BLaER1 (cell line): ENCODE measurements at regions not wholly inside any gene's neighbourhood (a gene's known extent, or its start where the extent isn't known, plus 50 kb on each side); places are given as distances from the start of the nearest gene placed in this dataset.
"Not testable (repeated sequence)": the region's sequence is repeated elsewhere in the genome, so short reads cannot be mapped to it uniquely, and the experiment has no call there.

ENCODE experiments used
- H3K27ac ChIP-seq: shearing (Covaris generic); formaldehyde crosslinking; 2 replicates; pipeline ENCODE4 v1.8.1; 2022
- H3K27me3 ChIP-seq: shearing (Covaris generic); formaldehyde crosslinking; 2 replicates; pipeline ENCODE4 v1.8.1; 2022
- H3K36me3 ChIP-seq: shearing (Covaris generic); formaldehyde crosslinking; 2 replicates; pipeline ENCODE4 v1.8.1; 2022
- H3K4me1 ChIP-seq: shearing (Covaris generic); formaldehyde crosslinking; 2 replicates; pipeline ENCODE4 v1.8.1; 2022
- H3K4me2 ChIP-seq: shearing (Covaris generic); formaldehyde crosslinking; 2 replicates; pipeline ENCODE4 v1.8.1; 2022
- H3K4me3 ChIP-seq: shearing (Covaris generic); formaldehyde crosslinking; 2 replicates; pipeline ENCODE4 v1.8.1; 2022
- H3K9ac ChIP-seq: shearing (Covaris generic); formaldehyde crosslinking; 2 replicates; pipeline ENCODE4 v1.8.1; 2022
- H3K9me3 ChIP-seq: shearing (Covaris generic); formaldehyde crosslinking; 2 replicates; pipeline ENCODE4 v1.8.1; 2022
- H4K20me1 ChIP-seq: shearing (Covaris generic); formaldehyde crosslinking; 2 replicates; pipeline ENCODE4 v1.8.1; 2022
- Cebpa-rat ChIP-seq: shearing (Covaris generic); IDR thresholded peaks from 2 replicates; pipeline ENCODE4 v1.8.1; 2022

DNA sequence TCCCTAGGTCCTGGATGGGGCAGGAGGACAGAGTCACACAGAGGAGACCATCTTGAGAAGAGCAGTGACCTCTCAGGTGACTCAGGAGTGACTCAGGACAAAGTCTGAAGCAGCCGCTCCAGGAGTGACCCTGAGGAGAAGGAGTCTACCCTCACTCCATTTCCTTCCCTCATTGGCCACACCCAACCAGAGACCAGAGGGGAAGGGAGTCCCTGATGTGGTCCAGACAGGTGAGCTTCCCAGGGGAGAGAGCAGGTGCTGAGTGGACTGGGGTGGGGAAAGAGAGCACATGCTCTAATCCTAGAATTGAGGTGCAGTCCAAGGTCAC lies 75.5 kb upstream of the MEDAG start:
- Histone ChIP-seq H3K4me2 (no peak overlapping the region), H3K9me3 (peaks cover 5% of the 10 kb centered on the region; the same call in 1 of the 2 replicates), H3K4me1 (peaks cover 19% of the 10 kb centered on the region), H4K20me1 (no peaks in the 10 kb centered on the region), H3K27ac (no peak overlapping the region), H3K36me3 (no peaks in the 10 kb centered on the region), H3K27me3 (no peaks in the 10 kb centered on the region), H3K9ac (no peak overlapping the region), H3K4me3 (no peak overlapping the region)
- no peak for TF ChIP-seq Cebpa-rat

DNA sequence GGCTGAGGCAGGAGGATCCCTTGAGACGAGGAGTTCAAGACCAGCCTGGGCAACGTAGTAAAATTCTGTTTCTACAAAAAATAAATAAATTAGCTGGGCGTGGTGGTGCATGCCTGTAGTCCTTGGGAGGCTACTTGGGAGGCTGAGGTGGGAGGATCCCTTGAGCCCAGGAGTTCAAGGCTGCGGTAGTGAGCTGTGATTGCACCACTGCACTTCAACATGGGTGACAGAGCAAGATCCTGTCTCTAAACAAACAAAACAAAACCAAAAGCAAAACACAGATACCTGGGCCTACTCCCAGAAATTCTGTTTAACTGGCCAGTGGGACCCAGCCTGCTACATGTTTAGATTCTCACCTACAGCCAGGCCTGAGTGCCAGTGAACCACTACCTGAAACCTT lies 74.6 kb upstream of the MEDAG start:
- no peak overlapping the region for H3K4me3 ChIP-seq
- H3K9ac ChIP-seq = no peak overlapping the region
- H3K27ac ChIP-seq = no peak overlapping the region
- H3K27me3 ChIP-seq = no peaks in the 10 kb centered on the region
- H3K4me2 ChIP-seq = no peak overlapping the region
- H3K4me1 ChIP-seq = peaks cover 19% of the 10 kb centered on the region
- peaks cover 5% of the 10 kb centered on the region; the same call in 1 of the 2 replicates for H3K9me3 ChIP-seq
- no peaks in the 10 kb centered on the region for H3K36me3 ChIP-seq
- no peak for TF ChIP-seq Cebpa-rat
- no peaks in the 10 kb centered on the region for H4K20me1 ChIP-seq

DNA sequence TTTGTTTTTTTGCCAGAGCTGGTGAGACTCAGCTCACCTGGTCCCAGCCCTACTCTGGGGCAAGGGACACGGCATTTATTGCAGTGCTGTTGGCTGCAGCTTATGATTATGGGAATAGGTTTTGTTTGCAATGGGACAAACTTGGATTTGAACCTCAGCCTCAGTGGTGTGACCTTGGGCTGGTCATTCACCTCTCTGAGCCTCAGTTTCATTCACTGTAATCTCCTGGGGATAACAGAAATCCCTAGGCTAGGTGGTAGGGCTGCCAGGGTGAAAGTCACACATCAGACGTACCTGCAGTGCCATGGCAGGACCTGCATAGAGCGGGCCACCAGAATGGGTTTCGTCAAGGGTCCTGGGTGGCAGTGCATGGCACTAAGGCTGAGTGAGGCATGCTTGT lies 73.7 kb upstream of the MEDAG start:
- Histone ChIP-seq H4K20me1 (no peaks in the 10 kb centered on the region), H3K9me3 (no peaks in the 10 kb centered on the region; the same call in 1 of the 2 replicates), H3K36me3 (no peaks in the 10 kb centered on the region), H3K27me3 (no peaks in the 10 kb centered on the region), H3K9ac (no peak overlapping the region), H3K27ac (no peak overlapping the region), H3K4me1 (peaks cover 19% of the 10 kb centered on the region), H3K4me2 (no peak overlapping the region), H3K4me3 (no peak overlapping the region)
- TF ChIP-seq Cebpa-rat = no peak

DNA sequence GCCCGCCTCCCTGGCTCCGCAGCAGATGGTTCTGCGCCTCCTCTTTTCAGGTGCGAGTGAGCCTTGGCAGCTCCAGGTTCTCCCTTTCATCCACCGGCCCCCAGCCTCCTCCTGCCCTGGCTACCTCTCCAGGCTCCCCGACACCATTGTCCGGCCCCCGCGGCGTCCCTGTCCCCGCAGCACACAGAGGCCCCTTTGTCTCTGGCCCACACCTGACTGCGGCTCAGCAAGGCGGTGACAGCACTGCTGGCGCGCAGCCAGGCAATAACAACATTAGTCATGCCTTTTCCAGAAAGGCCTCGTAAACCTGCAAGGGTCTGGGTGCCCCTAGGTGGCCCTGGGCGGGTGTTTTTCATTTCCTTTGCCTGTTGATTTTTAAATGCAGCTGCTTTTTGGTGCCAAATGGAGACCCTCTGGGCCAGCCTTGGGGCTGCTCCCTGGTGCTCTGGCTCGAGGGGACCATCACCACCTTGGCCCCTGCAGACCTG lies 73.2 kb upstream of the MEDAG start:
- H3K4me2 ChIP-seq = no peak overlapping the region
- H3K4me1 ChIP-seq = peaks cover 17% of the 10 kb centered on the region
- H3K36me3 ChIP-seq = no peaks in the 10 kb centered on the region
- no peak overlapping the region for H3K4me3 ChIP-seq
- no peak overlapping the region for H3K27ac ChIP-seq
- no peaks in the 10 kb centered on the region for H3K9me3 ChIP-seq
- TF ChIP-seq Cebpa-rat = no peak
- H3K9ac ChIP-seq = no peak overlapping the region
- H3K27me3 ChIP-seq = no peaks in the 10 kb centered on the region
- no peaks in the 10 kb centered on the region for H4K20me1 ChIP-seq

DNA sequence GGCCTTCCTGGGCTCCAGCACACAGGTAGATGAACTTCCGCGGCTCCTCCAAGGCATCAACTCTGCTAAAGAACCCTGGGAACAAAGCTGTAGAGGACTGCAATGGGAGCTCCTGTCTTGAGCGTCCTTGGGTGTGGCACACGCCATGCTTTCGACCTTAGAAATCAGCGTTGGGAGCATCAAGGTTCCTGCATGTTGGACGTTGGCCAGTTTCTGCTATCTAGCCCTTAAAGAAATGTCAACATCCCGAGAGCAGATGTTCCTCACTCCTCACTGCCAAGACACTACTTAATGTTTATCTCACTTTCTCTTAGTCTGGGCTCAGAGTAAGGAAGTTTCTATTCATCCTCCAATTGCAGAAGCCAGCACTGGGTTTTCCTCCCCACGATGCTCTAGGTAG lies 70.6 kb upstream of the MEDAG start:
- Histone ChIP-seq H3K27ac (no peak overlapping the region), H3K9ac (no peak overlapping the region), H4K20me1 (no peaks in the 10 kb centered on the region), H3K4me1 (no peaks in the 10 kb centered on the region), H3K4me3 (no peak overlapping the region), H3K36me3 (no peaks in the 10 kb centered on the region), H3K9me3 (no peaks in the 10 kb centered on the region), H3K4me2 (no peak overlapping the region), H3K27me3 (no peaks in the 10 kb centered on the region)
- no peak for TF ChIP-seq Cebpa-rat

DNA sequence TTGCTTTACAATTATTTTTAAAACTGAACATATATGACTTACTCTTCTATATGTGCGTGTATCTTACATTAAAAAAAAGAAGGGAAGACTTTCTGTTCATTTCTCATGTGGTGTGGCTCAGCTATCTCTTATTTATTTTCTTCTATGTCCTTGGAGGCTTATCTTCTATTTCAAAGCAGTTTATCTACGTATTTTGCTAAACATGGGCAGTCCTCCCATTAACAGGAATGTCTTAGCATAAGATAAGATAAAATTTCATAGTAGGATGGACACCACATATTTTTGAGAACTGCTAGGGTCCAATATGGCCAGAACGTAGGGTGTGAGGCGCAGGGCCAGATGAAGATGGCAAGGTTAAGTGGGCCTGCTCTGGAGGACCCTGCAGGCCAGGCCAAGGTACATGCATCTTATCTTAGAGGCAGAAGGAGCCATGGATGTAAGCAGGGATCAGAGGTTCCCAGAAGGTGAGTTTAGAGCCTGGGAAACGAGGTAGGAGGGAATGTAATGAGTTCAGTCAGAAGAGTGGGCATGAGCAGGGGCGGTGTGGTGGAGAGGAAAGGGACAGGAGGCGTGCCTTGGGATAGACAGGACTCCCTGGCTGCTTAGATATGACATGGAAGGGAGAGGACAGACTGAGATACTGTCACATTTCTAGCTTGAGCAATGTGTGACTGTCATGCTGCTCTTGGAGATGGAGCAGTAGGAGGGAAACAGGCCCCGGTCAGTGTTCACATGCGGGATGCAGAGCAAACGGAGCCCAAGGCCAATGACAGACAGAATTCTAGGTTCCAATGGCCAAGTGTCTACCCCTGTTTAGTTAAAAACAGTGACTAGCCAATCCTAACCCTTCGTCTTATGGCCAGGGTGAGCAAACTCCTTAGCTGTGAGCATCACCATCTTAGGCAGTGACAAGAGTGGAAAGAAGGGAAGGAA lies 68.6 kb upstream of the MEDAG start:
- no peaks in the 10 kb centered on the region for H3K27me3 ChIP-seq
- no peak overlapping the region for H3K27ac ChIP-seq
- H3K4me2 ChIP-seq = no peak overlapping the region
- no peaks in the 10 kb centered on the region for H3K36me3 ChIP-seq
- no peaks in the 10 kb centered on the region for H4K20me1 ChIP-seq
- no peak for TF ChIP-seq Cebpa-rat
- no peak overlapping the region for H3K4me3 ChIP-seq
- H3K9me3 ChIP-seq = no peaks in the 10 kb centered on the region
- H3K9ac ChIP-seq = no peak overlapping the region
- H3K4me1 ChIP-seq = no peaks in the 10 kb centered on the region

DNA sequence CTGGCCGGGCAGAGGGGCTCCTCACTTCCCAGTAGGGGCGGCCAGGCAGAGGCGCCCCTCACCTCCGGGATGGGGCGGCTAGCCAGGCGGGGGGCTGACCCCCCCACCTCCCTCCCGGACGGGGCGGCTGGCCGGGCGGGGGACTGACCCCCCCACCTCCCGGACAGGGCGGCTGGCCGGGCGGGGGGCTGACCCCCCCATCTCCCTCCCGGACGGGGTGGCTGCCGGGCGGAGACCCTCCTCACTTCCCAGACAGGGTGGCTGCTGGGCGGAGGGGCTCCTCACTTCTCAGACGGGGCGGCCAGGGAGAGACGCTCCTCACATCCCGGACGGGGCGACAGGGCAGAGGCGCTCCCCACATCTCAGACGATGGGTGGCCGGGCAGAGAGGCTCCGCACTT lies 66.4 kb upstream of the MEDAG start:
- peaks cover 13% of the 10 kb centered on the region for H3K4me1 ChIP-seq
- not testable (repeated sequence) for H3K36me3 ChIP-seq, H3K27me3 ChIP-seq, H3K27ac ChIP-seq, H4K20me1 ChIP-seq, H3K9me3 ChIP-seq, H3K9ac ChIP-seq, H3K4me2 ChIP-seq, H3K4me3 ChIP-seq

DNA sequence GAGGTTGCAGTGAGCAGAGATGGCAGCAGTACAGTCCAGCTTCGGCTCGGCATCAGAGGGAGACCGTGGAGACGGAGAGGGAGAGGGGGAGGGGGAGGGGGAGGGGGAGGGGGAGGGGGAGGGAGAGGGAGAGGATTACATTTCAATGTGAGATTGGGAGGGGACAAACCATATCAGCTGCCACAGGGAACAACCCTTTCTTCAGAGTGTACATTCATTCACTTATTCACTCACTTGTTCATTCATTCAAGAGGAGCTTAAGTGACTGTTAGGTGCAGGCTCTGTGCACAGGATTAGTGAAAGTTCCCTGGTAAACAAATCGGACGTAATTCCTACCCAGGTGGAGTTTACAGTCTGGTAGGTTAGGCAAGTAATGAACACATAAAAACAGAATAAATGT lies 65.6 kb upstream of the MEDAG start:
- H3K9ac ChIP-seq = no peak overlapping the region

DNA sequence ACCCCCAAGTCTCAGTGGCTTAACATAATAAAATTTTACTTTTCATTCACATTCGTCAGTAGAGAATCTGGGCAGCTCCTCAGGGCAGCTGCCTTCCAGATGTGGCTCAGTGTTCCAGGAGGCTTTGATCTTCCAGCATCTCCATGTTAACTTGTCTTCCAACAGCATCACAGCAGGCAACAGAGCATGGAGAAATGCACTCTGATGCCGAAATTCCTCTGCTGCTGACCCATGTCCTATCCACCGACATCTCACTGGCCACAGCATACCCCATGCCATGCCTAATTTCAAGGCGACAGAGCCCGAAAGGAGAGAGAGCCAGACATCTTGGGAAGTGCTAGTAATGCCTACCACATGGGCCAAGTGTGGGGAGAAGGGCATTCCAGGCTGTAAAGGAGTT lies 64.9 kb upstream of the MEDAG start:
- no peaks in the 10 kb centered on the region for H3K36me3 ChIP-seq
- no peak overlapping the region for H3K4me2 ChIP-seq

More for the DNA sequence above, 65.6 kb upstream of the MEDAG start:
- Histone ChIP-seq H3K27ac (no peak overlapping the region), H3K36me3 (no peaks in the 10 kb centered on the region), H3K4me3 (no peak overlapping the region), H3K9me3 (no peaks in the 10 kb centered on the region), H3K4me2 (no peak overlapping the region), H3K27me3 (no peaks in the 10 kb centered on the region), H3K4me1 (peaks cover 22% of the 10 kb centered on the region), H4K20me1 (no peaks in the 10 kb centered on the region)
- TF ChIP-seq Cebpa-rat = no peak

DNA sequence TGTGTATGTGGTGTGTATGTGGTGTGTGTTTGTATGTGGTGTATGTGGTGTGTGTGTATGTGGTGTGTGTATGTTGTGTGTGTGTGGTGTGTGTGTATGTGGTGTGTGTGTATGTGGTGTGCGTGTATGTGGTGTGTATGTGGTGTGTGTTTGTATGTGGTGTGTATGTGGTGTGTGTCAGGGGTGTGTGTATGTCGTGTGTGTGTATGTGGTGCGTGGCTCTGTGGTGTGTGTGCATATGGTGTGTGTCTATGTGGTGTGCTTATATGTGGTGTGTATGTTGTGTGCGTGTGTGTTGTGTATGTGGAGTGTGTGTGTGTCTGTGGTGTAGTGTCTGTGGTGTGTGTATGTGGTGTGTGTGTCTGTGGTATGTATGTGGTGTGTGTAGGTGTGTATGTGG lies 62.5 kb upstream of the MEDAG start:
- H3K9ac ChIP-seq = no peak overlapping the region
- no peaks in the 10 kb centered on the region for H3K36me3 ChIP-seq
- no peak overlapping the region for H3K4me2 ChIP-seq
- H3K27me3 ChIP-seq = no peaks in the 10 kb centered on the region
- no peaks in the 10 kb centered on the region for H4K20me1 ChIP-seq
- no peak overlapping the region for H3K27ac ChIP-seq
- peaks cover 52% of the 10 kb centered on the region for H3K4me1 ChIP-seq
- no peaks in the 10 kb centered on the region; the same call in 1 of the 2 replicates for H3K9me3 ChIP-seq
- H3K4me3 ChIP-seq = no peak overlapping the region
- TF ChIP-seq Cebpa-rat = no peak

More for the DNA sequence above, 64.9 kb upstream of the MEDAG start:
- Histone ChIP-seq H3K9me3 (no peaks in the 10 kb centered on the region), H3K9ac (no peak overlapping the region), H3K4me3 (no peak overlapping the region), H3K4me1 (peaks cover 28% of the 10 kb centered on the region), H3K27me3 (no peaks in the 10 kb centered on the region), H3K27ac (no peak overlapping the region), H4K20me1 (no peaks in the 10 kb centered on the region)
- no peak for TF ChIP-seq Cebpa-rat
